HepG2 (cell line): ENCODE measurements at regions not wholly inside any gene's neighbourhood (a gene's known extent, or its start where the extent isn't known, plus 50 kb on each side); places are given as distances from the start of the nearest gene placed in this dataset.

ENCODE experiments used
- ATAC-seq: fragments of 200-7000 bp; cut with Tn5 transposase; 3 replicates; pipeline ENCODE4 v1.9.1; 2020; ENCODE audit warnings: mild to moderate bottlenecking, moderate library complexity
- BruUV-seq: library from RNA; stranded (reverse); fragments of 400-500 nt; replicated peaks from 2 replicates; lab custom pipeline; 2021; lab: Mats Ljungman, UMichigan
- CTCF ChIA-PET: fragments of 300-600 bp; formaldehyde crosslinking; extraction: SDS; loops from one replicate; lab custom pipeline; 2021; ENCODE audit warnings: low total read pairs, inconsistent platforms, low intra/inter-chr PET ratio; lab: Yijun Ruan, JAX
- POLR2A ChIA-PET: fragments of 350-600 bp; sonication (Branson Sonifier 250); formaldehyde crosslinking; loops from one replicate; lab custom pipeline; 2020; ENCODE audit warnings: antibody characterized with exemption, inconsistent platforms; lab: Yijun Ruan, JAX
- DNase-seq: peaks from one replicate; pipeline ENCODE4 v3.0.0-alpha.2; 2015; ENCODE audit warnings: low spot score
- FAIRE-seq: peaks from 3 replicates; lab custom pipeline; 2011; peaks lifted over from hg19 to GRCh38; lab: Jason Lieb, UNC
- H2AFZ ChIP-seq: one replicate; pipeline ENCODE4 v1.6.1; 2011; ENCODE audit warnings: low read length, inconsistent platforms
- H3K27ac ChIP-seq: fragments of 300-600 bp; 3 replicates; pipeline ENCODE4 v1.8.0; 2011; ENCODE audit warnings: mixed run types, mild to moderate bottlenecking, mixed read lengths, low read length, inconsistent platforms; ENCODE audit not compliant: insufficient read depth; ENCODE audit errors: extremely low read length
- H3K27me3 ChIP-seq, 2 experiments: fragments of 200-600 bp in 1 of 2; 2 replicates in 1 of 2; 3 replicates in 1 of 2; pipeline versions ENCODE4 v1.6.0 to v1.8.0; 2011; ENCODE audit warnings: low read length in 2 of 2, mild to moderate bottlenecking in 2 of 2, moderate library complexity in 2 of 2, inconsistent platforms in 1 of 2; ENCODE audit not compliant: insufficient read depth in 2 of 2, control insufficient read depth in 1 of 2
- H3K36me3 ChIP-seq, 2 experiments: fragments of 200-600 bp in 1 of 2; replicated peaks in 1 of 2; 2 replicates in 1 of 2; 3 replicates in 1 of 2; pipeline versions ENCODE4 v1.5.1 to v1.8.0; 2011; ENCODE audit warnings: low read length in 2 of 2, inconsistent platforms in 1 of 2; ENCODE audit not compliant: insufficient read depth in 2 of 2, control insufficient read depth in 1 of 2
- H3K4me1 ChIP-seq: 2 replicates; pipeline ENCODE4 v1.5.1; 2012; ENCODE audit warnings: low read length, inconsistent platforms; ENCODE audit not compliant: insufficient read depth
- H3K4me2 ChIP-seq: 2 replicates; pipeline ENCODE4 v1.6.0; 2011; ENCODE audit warnings: low read depth, low read length, inconsistent platforms
- H3K4me3 ChIP-seq, 3 experiments: fragments of 200-600 bp in 1 of 3; sonication (generic), shearing (Covaris generic) in 1 of 3; replicated peaks in 1 of 3; 2 replicates each; pipeline ENCODE4 v1.5.1; 2011 to 2016; ENCODE audit warnings: low read length in 3 of 3, inconsistent platforms in 2 of 3, low read depth in 2 of 3, mild to moderate bottlenecking in 2 of 3, control low read depth in 1 of 3, mixed read lengths in 1 of 3; ENCODE audit not compliant: insufficient read depth in 1 of 3
- H3K79me2 ChIP-seq: one replicate; pipeline ENCODE4 v1.6.1; 2011; ENCODE audit warnings: low read length, inconsistent platforms; ENCODE audit not compliant: insufficient read depth
- H3K9ac ChIP-seq: 2 replicates; pipeline ENCODE4 v1.6.0; 2011; ENCODE audit warnings: mild to moderate bottlenecking, low read depth, low read length, inconsistent platforms; ENCODE audit not compliant: insufficient read depth
- H3K9me3 ChIP-seq: 2 replicates; pipeline ENCODE4 v1.5.1; 2012; ENCODE audit warnings: mild to moderate bottlenecking, low read length
- H4K20me1 ChIP-seq: 2 replicates; pipeline ENCODE4 v1.6.0; 2011; ENCODE audit warnings: inconsistent platforms, mild to moderate bottlenecking, low read length, moderate library complexity; ENCODE audit not compliant: insufficient read depth
- HOXA3 ChIP-seq: sonication (generic); formaldehyde crosslinking; IDR thresholded peaks from 2 replicates; pipeline ENCODE4 v1.5.0; 2020; ENCODE audit warnings: missing genetic modification reagents
- JUN ChIP-seq: sonication (generic); formaldehyde crosslinking; IDR thresholded peaks from 2 replicates; pipeline ENCODE4 v1.4.0; 2020; ENCODE audit warnings: mild to moderate bottlenecking, missing genetic modification reagents
- KLF15 ChIP-seq: sonication (generic); formaldehyde crosslinking; IDR thresholded peaks from 2 replicates; pipeline ENCODE4 v1.8.1; 2023; ENCODE audit warnings: borderline replicate concordance, mild to moderate bottlenecking, inconsistent platforms, missing genetic modification reagents, mixed read lengths
- PHF8 ChIP-seq: sonication (generic); formaldehyde crosslinking; IDR thresholded peaks from 2 replicates; pipeline ENCODE4 v1.5.0; 2020; ENCODE audit warnings: missing genetic modification reagents
- RARA ChIP-seq: IDR thresholded peaks from 2 replicates; pipeline ENCODE4 v1.6.1; 2016; ENCODE audit warnings: missing genetic modification reagents, missing compliant biosample characterization
- RBAK ChIP-seq: sonication (generic); formaldehyde crosslinking; IDR thresholded peaks from 2 replicates; pipeline ENCODE4 v1.5.1; 2020; ENCODE audit warnings: mild to moderate bottlenecking, missing genetic modification reagents
- RCOR2 ChIP-seq: IDR thresholded peaks from 2 replicates; pipeline ENCODE4 v1.6.1; 2016; ENCODE audit warnings: missing biosample characterization, missing genetic modification reagents
- SOX6 ChIP-seq, 2 experiments: fragments of 450-650 bp in 1 of 2; sonication (generic) in 1 of 2; formaldehyde crosslinking in 1 of 2; IDR thresholded peaks; 2 replicates each; pipeline versions ENCODE4 v1.4.0 to v1.6.1; 2017 to 2020; ENCODE audit warnings: antibody characterized with exemption in 1 of 2, mild to moderate bottlenecking in 1 of 2, missing genetic modification reagents in 1 of 2
- SP4 ChIP-seq: sonication (generic); formaldehyde crosslinking; IDR thresholded peaks from 2 replicates; pipeline ENCODE4 v1.8.1; 2023; ENCODE audit warnings: mild to moderate bottlenecking, missing genetic modification reagents
- SPEN ChIP-seq: sonication (generic); formaldehyde crosslinking; IDR thresholded peaks from 2 replicates; pipeline ENCODE4 v1.5.1; 2020; ENCODE audit warnings: low read depth, mild to moderate bottlenecking, missing genetic modification reagents
- TP53 ChIP-seq: sonication (generic); formaldehyde crosslinking; conservative IDR thresholded peaks from 2 replicates; pipeline ENCODE4 v1.4.0; 2020; ENCODE audit warnings: missing genetic modification reagents
- ZBTB42 ChIP-seq: sonication (generic); formaldehyde crosslinking; IDR thresholded peaks from 2 replicates; pipeline ENCODE4 v1.5.0; 2020; ENCODE audit warnings: mild to moderate bottlenecking, missing genetic modification reagents
- ZFP36L2 ChIP-seq: sonication (generic); formaldehyde crosslinking; IDR thresholded peaks from 2 replicates; pipeline ENCODE4 v1.4.0; 2020; ENCODE audit warnings: missing genetic modification reagents
- ZNF33A ChIP-seq: sonication (generic); formaldehyde crosslinking; IDR thresholded peaks from 2 replicates; pipeline ENCODE4 v1.5.1; 2020; ENCODE audit warnings: missing genetic modification reagents, mild to moderate bottlenecking, moderate library complexity, borderline replicate concordance
- ZNF7 ChIP-seq: IDR thresholded peaks from 2 replicates; pipeline ENCODE4 v1.6.1; 2016; ENCODE audit warnings: missing biosample characterization, missing genetic modification reagents
- ZSCAN29 ChIP-seq: sonication (generic); formaldehyde crosslinking; conservative IDR thresholded peaks from 2 replicates; pipeline ENCODE4 v1.4.0; 2020; ENCODE audit warnings: mild to moderate bottlenecking, missing genetic modification reagents
- WGBS: methylation state at CpG from one replicate; pipeline ENCODE4 v1.1.6; 2017; ENCODE audit warnings: low lambda C conversion rate; 5-methylcytosine and 5-hydroxymethylcytosine counted together
- in situ Hi-C: cut with HindIII; loops from 2 replicates; pipeline ENCODE4 v1.10.0; 2017; ENCODE audit warnings: low pct_unique_long_range_greater_than_20kb; ENCODE audit not compliant: extremely low pct_ligation_motif_present
- intact Hi-C: fragments of 100-400 bp; cut with micrococcal nuclease; formaldehyde crosslinking; loops from one replicate; pipeline ENCODE4 v1.10.0; 2022; ENCODE audit not compliant: unreplicated experiment
- TF ChIP-seq, protein P1 (sequence below): sonication (generic); formaldehyde crosslinking; IDR thresholded peaks from 2 replicates; pipeline ENCODE4 v1.4.0; 2020; ENCODE audit warnings: mild to moderate bottlenecking, missing genetic modification reagents

DNA sequence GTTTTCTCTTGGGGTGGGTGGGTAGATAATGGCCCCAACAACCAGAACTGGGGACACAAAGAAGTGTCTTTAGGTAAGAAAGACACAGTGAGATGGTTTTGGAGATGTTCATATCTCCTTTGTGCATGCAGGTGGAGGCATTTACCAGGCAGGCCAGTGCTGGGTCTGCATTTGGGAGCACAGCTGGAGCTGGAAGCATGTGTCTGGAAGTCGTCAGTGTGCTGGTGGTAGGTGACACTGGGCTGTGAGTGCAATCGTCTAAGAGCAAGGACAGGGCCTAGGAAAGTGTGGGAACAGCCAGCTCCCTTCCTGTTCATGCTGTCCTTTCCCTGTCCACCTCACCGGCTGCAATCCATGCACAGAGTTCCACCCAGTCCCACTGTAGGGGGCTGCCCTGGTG is 88.3 kb upstream of the ZNF32 start:
- 0% methylated on average over 2 of the region's 3 CpGs for WGBS
- Histone ChIP-seq H3K27me3 (no peaks in the 10 kb centered on the region; a peak in 2 of 5 replicates), H3K9me3 (no peaks in the 10 kb centered on the region), H3K36me3 (no peaks in the 10 kb centered on the region), H2AFZ (no peak overlapping the region), H3K27ac (no peak overlapping the region), H3K4me2 (no peak overlapping the region), H4K20me1 (no peaks in the 10 kb centered on the region), H3K4me3 (no peak overlapping the region), H3K79me2 (no peaks in the 10 kb centered on the region), H3K4me1 (no peaks in the 10 kb centered on the region), H3K9ac (no peak overlapping the region)
- no TSS peak for BruUV-seq
- DNase-seq (no peak), FAIRE-seq (no peak), ATAC-seq (no peak)
- POLR2A ChIA-PET: no interaction called here
- intact Hi-C loops: no loop called here
- CTCF ChIA-PET: no interaction called here
- in situ Hi-C loops: no loop called here
- TF ChIP-seq RBAK (no peak), ZSCAN29 (CRISPR knock-in tag) (no peak), HOXA3 (CRISPR knock-in tag) (no peak), PHF8 (CRISPR knock-in tag) (no peak), KLF15 (no peak), RCOR2 (no peak), SP4 (no peak), TP53 (CRISPR knock-in tag) (no peak), RARA (CRISPR knock-in tag) (no peak), SPEN (CRISPR knock-in tag) (no peak), ZNF33A (CRISPR knock-in tag) (no peak), ZFP36L2 (CRISPR knock-in tag) (no peak), ZNF7 (CRISPR knock-in tag) (no peak), SOX6 (IDR thresholded peaks at IDR 0.05) (no peak), SOX6 (CRISPR knock-in tag; IDR thresholded peaks at IDR 0.05) (no peak), ZBTB42 (CRISPR knock-in tag) (no peak), JUN (CRISPR knock-in tag) (no peak)
- TF ChIP-seq, protein P1, sequence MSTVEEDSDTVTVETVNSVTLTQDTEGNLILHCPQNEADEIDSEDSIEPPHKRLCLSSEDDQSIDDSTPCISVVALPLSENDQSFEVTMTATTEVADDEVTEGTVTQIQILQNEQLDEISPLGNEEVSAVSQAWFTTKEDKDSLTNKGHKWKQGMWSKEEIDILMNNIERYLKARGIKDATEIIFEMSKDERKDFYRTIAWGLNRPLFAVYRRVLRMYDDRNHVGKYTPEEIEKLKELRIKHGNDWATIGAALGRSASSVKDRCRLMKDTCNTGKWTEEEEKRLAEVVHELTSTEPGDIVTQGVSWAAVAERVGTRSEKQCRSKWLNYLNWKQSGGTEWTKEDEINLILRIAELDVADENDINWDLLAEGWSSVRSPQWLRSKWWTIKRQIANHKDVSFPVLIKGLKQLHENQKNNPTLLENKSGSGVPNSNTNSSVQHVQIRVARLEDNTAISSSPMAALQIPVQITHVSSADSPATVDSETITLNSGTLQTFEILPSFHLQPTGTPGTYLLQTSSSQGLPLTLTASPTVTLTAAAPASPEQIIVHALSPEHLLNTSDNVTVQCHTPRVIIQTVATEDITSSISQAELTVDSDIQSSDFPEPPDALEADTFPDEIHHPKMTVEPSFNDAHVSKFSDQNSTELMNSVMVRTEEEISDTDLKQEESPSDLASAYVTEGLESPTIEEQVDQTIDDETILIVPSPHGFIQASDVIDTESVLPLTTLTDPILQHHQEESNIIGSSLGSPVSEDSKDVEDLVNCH (CRISPR knock-in tag): no peak
